Lung (tissue), 11 donors: ENCODE measurements at regions not wholly inside any gene's neighbourhood (a gene's known extent, or its start where the extent isn't known, plus 50 kb on each side); places are given as distances from the start of the nearest gene placed in this dataset.
A peak's percentile ranks its signal among the peaks of the same experiment; 100 is the strongest.

ENCODE experiments used
- ATAC-seq: fragments of 200-7000 bp; cut with Tn5 transposase; one replicate; pipeline ENCODE4 v1.9.1; 2020; ENCODE audit warnings: moderate number of reproducible peaks; ENCODE audit not compliant: insufficient read depth, low FRiP score
- DNase-seq, 3 donors: peaks; one replicate each; pipeline ENCODE4 v3.0.0-alpha.2; 2013 to 2017
- H3K27ac ChIP-seq, 2 donors: one replicate each; pipeline ENCODE4 v1.5.1; 2013; ENCODE audit warnings: mild to moderate bottlenecking in 2 of 2, moderate library complexity in 2 of 2, control low read depth in 1 of 2, inconsistent platforms in 1 of 2, low read depth in 1 of 2, low read length in 1 of 2
- H3K27me3 ChIP-seq, 3 donors: one replicate each; pipeline ENCODE4 v1.5.1; 2013; ENCODE audit warnings: low read length in 2 of 3; ENCODE audit not compliant: control insufficient read depth in 3 of 3, insufficient read depth in 3 of 3
- H3K36me3 ChIP-seq, 4 donors: one replicate each; pipeline ENCODE4 v1.5.1; 2013; ENCODE audit warnings: low read length in 4 of 4, mild to moderate bottlenecking in 1 of 4, moderate library complexity in 1 of 4; ENCODE audit not compliant: control insufficient read depth in 4 of 4, insufficient read depth in 4 of 4
- H3K4me1 ChIP-seq, 5 donors: one replicate each; pipeline ENCODE4 v1.5.1; 2013; ENCODE audit warnings: low read length in 5 of 5, mild to moderate bottlenecking in 2 of 5, moderate library complexity in 1 of 5; ENCODE audit not compliant: control insufficient read depth in 5 of 5, insufficient read depth in 5 of 5
- H3K4me3 ChIP-seq: one replicate; pipeline ENCODE4 v1.5.1; 2013; ENCODE audit warnings: mild to moderate bottlenecking, control low read depth, moderate library complexity
- H3K9ac ChIP-seq, 2 donors: one replicate each; pipeline ENCODE4 v1.5.1; 2013; ENCODE audit warnings: low read length in 2 of 2, control low read depth in 1 of 2; ENCODE audit not compliant: insufficient read depth in 1 of 2
- H3K9me3 ChIP-seq, 4 donors: one replicate each; pipeline ENCODE4 v1.5.1; 2013; ENCODE audit warnings: low read length in 3 of 4, mild to moderate bottlenecking in 1 of 4, moderate library complexity in 1 of 4; ENCODE audit not compliant: control insufficient read depth in 4 of 4, insufficient read depth in 3 of 4
- WGBS, 2 donors: extraction: QIAGEN DNeasy Blood & Tissue Kit; methylation state at CpG; one replicate each; pipeline ENCODE4 v1.1.7; 2013; 5-methylcytosine and 5-hydroxymethylcytosine counted together
- TF ChIP-seq, protein P1 (sequence below): IDR thresholded peaks from 2 replicates; pipeline ENCODE4 v1.5.1; 2012; ENCODE audit warnings: mild to moderate bottlenecking; ENCODE audit errors: control extremely low read depth, extremely low read depth
- donor health status: control.
- donor health status: control.
- donor health status: Bipolar disorder and iron deficiency.
- donor health status: healthy.
- donor health status: DM: yes; HTN: yes; CAD: no.

DNA sequence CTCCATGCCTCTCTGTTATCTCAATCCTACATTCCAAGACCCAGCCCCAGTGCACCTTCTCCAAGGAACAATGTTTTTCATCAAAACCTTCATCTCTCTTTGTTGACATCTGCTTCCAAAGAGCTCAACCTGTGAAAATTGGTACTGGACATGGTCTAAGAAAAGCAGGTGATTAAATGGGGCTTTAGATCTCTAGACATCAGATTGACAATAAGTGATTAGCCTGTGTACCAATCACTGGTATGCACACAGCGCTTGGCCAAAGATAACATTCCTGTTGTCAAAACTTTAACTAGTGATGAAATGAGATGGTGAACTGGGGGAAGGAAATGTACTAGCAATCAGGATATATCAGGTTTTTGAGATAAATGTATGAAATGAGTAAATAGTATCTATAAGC, 183.3 kb downstream of the TDRD15 start:
- peaks cover 0 to 2% (median 0%) of the 10 kb centered on the region in 3 donors for H3K27me3 ChIP-seq
- no peak for DNase-seq
- no peak overlapping the region for H3K4me3 ChIP-seq
- H3K27ac ChIP-seq, result no peak overlapping the region
- no peaks in the 10 kb centered on the region for H3K9me3 ChIP-seq
- 80 to 83% methylated on average over 1 of the region's 1 CpG for WGBS, 2 donors
- no peak overlapping the region for H3K9ac ChIP-seq
- no peak for ATAC-seq
- TF ChIP-seq, protein P1, sequence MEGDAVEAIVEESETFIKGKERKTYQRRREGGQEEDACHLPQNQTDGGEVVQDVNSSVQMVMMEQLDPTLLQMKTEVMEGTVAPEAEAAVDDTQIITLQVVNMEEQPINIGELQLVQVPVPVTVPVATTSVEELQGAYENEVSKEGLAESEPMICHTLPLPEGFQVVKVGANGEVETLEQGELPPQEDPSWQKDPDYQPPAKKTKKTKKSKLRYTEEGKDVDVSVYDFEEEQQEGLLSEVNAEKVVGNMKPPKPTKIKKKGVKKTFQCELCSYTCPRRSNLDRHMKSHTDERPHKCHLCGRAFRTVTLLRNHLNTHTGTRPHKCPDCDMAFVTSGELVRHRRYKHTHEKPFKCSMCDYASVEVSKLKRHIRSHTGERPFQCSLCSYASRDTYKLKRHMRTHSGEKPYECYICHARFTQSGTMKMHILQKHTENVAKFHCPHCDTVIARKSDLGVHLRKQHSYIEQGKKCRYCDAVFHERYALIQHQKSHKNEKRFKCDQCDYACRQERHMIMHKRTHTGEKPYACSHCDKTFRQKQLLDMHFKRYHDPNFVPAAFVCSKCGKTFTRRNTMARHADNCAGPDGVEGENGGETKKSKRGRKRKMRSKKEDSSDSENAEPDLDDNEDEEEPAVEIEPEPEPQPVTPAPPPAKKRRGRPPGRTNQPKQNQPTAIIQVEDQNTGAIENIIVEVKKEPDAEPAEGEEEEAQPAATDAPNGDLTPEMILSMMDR, result no peak
- H3K4me1 ChIP-seq, result peaks cover 0 to under 1% (median 0%) of the 10 kb centered on the region in 5 donors
- no peaks in the 10 kb centered on the region for H3K36me3 ChIP-seq

DNA sequence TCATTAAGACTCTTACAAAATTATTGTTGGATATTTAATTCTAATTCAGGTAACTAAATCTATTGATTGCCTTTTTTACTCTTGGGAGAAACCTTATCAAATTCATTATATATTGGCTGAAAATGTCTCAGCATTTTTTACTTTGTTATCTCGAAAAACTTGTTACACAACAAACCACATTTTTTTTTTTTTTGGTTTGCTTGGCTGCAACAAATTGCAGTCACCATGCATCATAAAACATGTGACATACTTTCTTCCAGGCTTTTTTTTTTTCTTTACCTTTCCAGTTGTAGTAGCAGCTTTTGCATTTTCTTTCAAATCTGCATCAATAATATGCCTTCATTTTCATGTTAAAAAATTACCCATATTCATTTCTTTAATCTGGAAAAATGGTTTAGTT, 186.7 kb downstream of the TDRD15 start:
- WGBS, 2 donors, result 21 to 38% methylated on average over 1 of the region's 1 CpG
- Histone ChIP-seq H3K27me3 (no peaks in the 10 kb centered on the region), H3K4me3 (no peak overlapping the region), H3K9ac (no peak overlapping the region), H3K9me3 (peaks cover 0 to 2% (median 0%) of the 10 kb centered on the region in 4 donors), H3K27ac (no peak overlapping the region), H3K4me1 (no peaks in the 10 kb centered on the region), H3K36me3 (no peaks in the 10 kb centered on the region)
- ATAC-seq, result no peak
- TF ChIP-seq, protein P1, result no peak
- DNase-seq, result no peak

DNA sequence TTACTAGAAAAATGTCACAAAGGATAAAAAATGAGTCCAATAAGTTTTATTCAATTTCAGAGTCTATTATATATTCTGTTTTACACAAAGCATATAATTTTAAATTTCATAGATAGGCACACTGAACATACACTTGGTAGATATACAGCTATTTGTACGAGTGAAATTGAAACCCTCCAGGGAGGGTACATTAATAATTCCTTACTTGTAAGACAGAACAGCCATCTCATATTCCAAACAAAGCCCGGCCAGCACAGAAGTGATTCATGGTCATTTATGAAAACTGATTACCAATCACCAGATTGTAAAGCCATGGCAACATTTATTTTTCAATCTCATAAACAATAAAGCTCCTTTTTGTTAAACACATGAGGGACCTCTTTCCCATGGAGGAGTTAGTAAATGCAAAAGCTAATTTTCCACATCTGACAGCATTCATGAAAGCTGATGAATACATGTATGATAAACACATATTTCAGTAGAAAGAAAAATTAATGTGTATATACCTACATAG, 190.6 kb downstream of the TDRD15 start:
- no peaks in the 10 kb centered on the region for H3K4me1 ChIP-seq
- TF ChIP-seq, protein P1, result no peak
- H3K27me3 ChIP-seq, result peaks cover 0 to 2% (median 0%) of the 10 kb centered on the region in 3 donors
- DNase-seq (no peak), ATAC-seq (no peak)
- H3K4me3 ChIP-seq, result no peak overlapping the region
- no peaks in the 10 kb centered on the region for H3K36me3 ChIP-seq
- WGBS, 2 donors, result 70 to 78% methylated on average over 2 of the region's 2 CpGs
- no peak overlapping the region for H3K27ac ChIP-seq
- H3K9me3 ChIP-seq, result peaks cover 0 to 2% (median 0%) of the 10 kb centered on the region in 4 donors
- H3K9ac ChIP-seq, result no peak overlapping the region

DNA sequence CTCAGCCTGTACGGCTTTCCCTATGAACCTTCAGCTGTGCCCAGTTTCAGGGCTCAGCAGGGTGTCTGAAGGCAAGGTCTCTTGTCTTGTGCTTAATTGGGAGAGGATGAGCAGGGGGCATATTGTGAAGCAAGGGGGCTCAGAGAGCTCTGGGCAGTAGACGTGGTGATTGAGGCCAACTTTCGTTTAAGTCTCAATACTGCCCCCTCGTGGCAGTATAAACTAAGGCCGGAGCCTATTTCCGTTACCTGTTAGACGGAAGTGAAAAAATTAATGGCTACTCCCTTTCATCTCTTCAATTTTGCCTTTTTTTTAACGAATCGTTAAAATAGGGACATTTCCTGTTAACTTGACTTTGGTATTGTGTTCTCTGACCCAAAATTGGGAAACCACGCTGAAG, 193.4 kb downstream of the TDRD15 start:
- H3K27me3 ChIP-seq, result peaks cover 0 to 2% (median 0%) of the 10 kb centered on the region in 3 donors
- ATAC-seq (peak; percentile 27), DNase-seq (peak; percentile 20 to 44 (median 32))
- no peak overlapping the region for H3K9ac ChIP-seq
- TF ChIP-seq, protein P1, result peak; percentile 28
- WGBS, 2 donors, result 20% methylated on average over 10 of the region's 10 CpGs
- H3K4me3 ChIP-seq, result no peak overlapping the region
- no peaks in the 10 kb centered on the region for H3K4me1 ChIP-seq
- no peaks in the 10 kb centered on the region for H3K36me3 ChIP-seq
- H3K27ac ChIP-seq, result no peak overlapping the region
- H3K9me3 ChIP-seq, result peaks cover 0 to 2% (median 0%) of the 10 kb centered on the region in 4 donors
